GM12872 (cell line): ENCODE measurements at regions not wholly inside any gene's neighbourhood (a gene's known extent, or its start where the extent isn't known, plus 50 kb on each side); places are given as distances from the start of the nearest gene placed in this dataset.

ENCODE experiments used
- TF ChIP-seq, protein P1 (sequence below): IDR thresholded peaks from 3 replicates; pipeline ENCODE4 v1.5.1; 2011; ENCODE audit warnings: low read depth, mild to moderate bottlenecking, low read length, moderate library complexity; ENCODE audit not compliant: insufficient read depth

DNA sequence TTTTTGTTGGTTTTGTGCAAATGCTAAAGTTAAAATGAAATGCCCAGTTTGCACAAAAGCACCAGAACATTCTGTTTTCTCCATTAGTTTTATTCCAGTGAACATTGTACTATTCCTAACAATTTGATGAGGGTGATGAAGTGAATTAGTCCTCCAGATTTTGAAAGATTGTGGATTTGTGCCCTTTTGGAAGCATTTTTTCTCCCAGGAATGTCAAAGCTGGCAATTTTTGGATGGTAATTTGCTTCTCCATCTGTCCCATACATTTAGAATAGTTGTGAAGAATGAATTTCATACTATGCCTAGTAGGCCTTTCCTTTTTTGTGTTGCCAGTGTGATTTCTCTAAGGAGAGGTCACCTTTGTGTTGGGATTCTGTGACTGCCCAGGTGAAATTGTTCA is 797.2 kb downstream of the BCKDHB start:
- TF ChIP-seq, protein P1, sequence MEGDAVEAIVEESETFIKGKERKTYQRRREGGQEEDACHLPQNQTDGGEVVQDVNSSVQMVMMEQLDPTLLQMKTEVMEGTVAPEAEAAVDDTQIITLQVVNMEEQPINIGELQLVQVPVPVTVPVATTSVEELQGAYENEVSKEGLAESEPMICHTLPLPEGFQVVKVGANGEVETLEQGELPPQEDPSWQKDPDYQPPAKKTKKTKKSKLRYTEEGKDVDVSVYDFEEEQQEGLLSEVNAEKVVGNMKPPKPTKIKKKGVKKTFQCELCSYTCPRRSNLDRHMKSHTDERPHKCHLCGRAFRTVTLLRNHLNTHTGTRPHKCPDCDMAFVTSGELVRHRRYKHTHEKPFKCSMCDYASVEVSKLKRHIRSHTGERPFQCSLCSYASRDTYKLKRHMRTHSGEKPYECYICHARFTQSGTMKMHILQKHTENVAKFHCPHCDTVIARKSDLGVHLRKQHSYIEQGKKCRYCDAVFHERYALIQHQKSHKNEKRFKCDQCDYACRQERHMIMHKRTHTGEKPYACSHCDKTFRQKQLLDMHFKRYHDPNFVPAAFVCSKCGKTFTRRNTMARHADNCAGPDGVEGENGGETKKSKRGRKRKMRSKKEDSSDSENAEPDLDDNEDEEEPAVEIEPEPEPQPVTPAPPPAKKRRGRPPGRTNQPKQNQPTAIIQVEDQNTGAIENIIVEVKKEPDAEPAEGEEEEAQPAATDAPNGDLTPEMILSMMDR = no peak

DNA sequence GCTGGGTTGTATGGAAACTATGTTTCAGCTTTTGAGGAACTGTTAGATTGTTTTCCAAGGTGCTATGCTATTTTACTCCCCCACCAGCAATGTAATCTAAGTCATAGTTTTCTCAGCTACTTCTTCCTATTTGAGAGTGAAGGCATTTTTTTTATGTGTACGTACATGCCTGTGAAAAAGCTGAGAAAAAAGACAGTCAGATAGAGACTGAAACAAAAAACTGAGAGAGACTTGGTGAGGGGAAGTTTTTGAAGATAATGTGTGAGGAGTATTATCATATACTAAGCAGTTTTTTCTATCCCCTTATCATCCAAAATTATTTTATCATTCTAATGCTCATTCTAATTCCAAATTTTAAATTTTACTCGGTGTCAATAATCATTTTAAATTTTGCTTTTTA is 780.0 kb downstream of the BCKDHB start:
- TF ChIP-seq, protein P1 = no peak

DNA sequence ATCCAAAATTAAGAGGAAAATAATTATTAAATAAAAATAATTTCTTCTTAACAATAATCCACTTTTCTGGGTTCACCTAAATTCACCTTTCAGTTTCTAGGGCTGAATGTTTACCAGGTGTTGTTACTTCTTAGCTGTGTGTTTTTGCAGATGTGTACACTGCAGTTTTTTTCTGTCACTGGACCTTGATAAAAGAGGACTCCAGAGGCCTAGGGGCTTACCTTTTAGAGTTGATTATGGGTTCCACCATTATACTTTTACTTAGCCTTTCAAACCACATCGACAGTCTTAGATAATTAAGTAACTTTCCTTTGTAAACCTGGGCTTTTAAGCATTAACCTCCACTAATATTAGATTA is 766.5 kb downstream of the BCKDHB start:
- TF ChIP-seq, protein P1 = no peak

DNA sequence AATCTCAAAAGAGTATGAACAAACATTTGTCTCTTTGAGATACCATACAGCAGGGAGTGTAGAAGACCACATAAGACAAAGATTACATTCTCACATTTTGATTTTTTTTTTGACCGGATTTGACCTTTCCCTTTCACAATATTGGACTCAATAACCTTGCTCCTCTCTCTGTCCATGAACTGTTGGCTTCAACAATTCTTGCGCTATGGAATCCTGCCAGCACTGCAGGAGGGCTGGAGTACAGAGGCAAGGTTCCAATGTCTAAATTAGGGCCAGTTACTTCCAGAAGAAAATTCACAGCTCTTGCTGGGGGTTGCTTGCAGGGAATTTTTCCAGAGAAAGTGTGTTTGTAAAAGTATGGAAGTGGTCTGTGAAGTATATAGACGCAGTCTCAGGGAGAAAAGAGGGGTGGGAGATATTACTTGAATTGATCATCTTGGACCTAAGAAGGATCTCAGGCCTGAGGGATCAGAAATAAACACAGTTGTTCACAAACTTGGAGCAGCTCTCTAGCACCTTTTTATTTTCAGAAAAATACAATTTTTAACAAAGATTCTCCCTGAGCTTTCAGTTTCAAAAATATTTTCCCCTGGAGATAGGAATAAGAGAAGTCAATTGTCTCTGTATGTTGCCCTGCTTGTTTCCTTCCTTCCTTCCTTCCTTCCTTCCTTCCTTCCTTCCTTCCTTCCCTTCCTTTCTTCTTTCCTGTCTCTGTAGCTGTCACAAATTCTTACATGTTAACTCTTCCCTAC is 765.9 kb downstream of the BCKDHB start:
- TF ChIP-seq, protein P1 = no peak

DNA sequence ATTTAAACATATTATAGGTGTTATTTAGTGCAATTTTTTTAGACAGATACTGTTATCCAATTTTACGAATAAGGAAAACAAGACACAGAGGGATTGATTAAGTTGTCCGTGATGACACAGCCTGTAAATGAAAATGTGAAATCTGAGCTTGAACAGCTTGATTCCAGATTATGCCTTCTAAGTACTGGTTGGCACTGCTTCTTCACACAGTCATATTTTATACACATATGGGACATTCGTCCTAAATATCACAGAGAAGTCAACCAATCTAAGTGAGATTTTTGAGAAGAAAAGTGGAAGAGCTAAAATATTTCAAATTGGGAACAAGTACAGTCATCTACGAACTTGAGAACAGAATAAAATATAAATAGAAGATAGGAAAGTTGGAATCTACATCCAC is 756.3 kb downstream of the BCKDHB start:
- TF ChIP-seq, protein P1 = no peak

DNA sequence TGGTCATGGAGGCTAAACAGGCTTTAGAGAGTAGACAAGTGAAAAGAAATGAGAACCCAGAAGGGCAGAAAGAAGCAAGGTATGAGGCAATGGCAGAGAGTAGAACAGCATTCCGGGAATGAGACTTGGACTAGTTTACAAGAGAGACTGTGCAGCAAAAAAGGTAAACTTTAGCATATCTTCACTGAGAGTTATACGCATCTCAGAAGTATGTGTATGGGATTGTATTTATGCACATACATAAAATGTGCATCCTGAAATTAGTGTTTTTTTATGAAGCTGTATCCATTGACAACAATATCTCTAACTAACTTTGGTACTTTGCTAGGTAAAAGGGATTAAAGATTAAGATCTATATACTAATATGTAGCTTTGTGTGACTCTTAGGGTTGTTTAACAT is 753.6 kb downstream of the BCKDHB start:
- TF ChIP-seq, protein P1 = no peak

DNA sequence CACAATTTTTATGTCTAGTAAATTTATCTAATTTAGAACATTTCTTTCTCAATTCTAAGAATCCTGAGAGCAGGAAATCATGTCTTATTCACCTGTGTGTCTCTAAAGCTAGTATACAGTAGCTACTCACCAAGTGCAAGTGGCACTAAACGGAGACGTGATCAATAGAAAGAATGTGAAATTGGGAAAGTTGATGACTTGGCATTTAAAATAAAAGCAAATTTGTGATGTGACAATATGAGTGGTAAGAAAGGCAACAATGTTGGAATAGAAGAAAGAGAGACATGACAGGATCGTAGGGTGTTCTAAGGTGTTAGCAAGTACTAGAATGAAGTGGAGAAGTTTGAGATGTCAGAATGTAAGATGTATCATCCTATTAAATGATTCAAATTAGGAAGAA is 725.9 kb downstream of the BCKDHB start:
- TF ChIP-seq, protein P1 = no peak
